Mesendoderm (in vitro differentiated cells): ENCODE measurements at regions not wholly inside any gene's neighbourhood (a gene's known extent, or its start where the extent isn't known, plus 50 kb on each side); places are given as distances from the start of the nearest gene placed in this dataset.

ENCODE experiments used
- DNase-seq: peaks from one replicate; pipeline ENCODE4 v3.0.0; 2013
- H2AK5ac ChIP-seq: 2 replicates; pipeline ENCODE4 v1.6.1; 2013; ENCODE audit warnings: low read length, inconsistent platforms
- H2BK120ac ChIP-seq: 2 replicates; pipeline ENCODE4 v1.6.1; 2013; ENCODE audit warnings: low read depth, mild to moderate bottlenecking, low read length, moderate library complexity, mixed read lengths
- H2BK15ac ChIP-seq: replicated peaks from 2 replicates; pipeline ENCODE4 v1.6.1; 2013; ENCODE audit warnings: low read depth, mild to moderate bottlenecking, moderate library complexity
- H2BK5ac ChIP-seq: 2 replicates; pipeline ENCODE4 v1.6.1; 2013; ENCODE audit warnings: low read length, inconsistent platforms
- H3K18ac ChIP-seq: 2 replicates; pipeline ENCODE4 v1.6.1; 2013; ENCODE audit warnings: mild to moderate bottlenecking, low read length, mixed read lengths
- H3K23ac ChIP-seq: one replicate; pipeline ENCODE4 v1.6.1; 2013; ENCODE audit warnings: low read length
- H3K27ac ChIP-seq: 2 replicates; pipeline ENCODE4 v1.5.1; 2013; ENCODE audit warnings: low read depth, mild to moderate bottlenecking, inconsistent platforms, low read length, moderate library complexity
- H3K27me3 ChIP-seq: 2 replicates; pipeline ENCODE4 v1.6.1; 2013; ENCODE audit warnings: low read length, control low read depth, mild to moderate bottlenecking, inconsistent platforms; ENCODE audit not compliant: insufficient read depth, poor library complexity
- H3K36me3 ChIP-seq: 2 replicates; pipeline ENCODE4 v1.6.1; 2013; ENCODE audit warnings: low read length, inconsistent platforms; ENCODE audit not compliant: control insufficient read depth, insufficient read depth
- H3K4ac ChIP-seq: one replicate; pipeline ENCODE4 v1.6.1; 2013; ENCODE audit warnings: low read depth, mild to moderate bottlenecking, low read length, moderate library complexity
- H3K4me1 ChIP-seq: 2 replicates; pipeline ENCODE4 v1.6.1; 2013; ENCODE audit warnings: low read depth, low read length, inconsistent platforms; ENCODE audit not compliant: control insufficient read depth
- H3K4me2 ChIP-seq: 2 replicates; pipeline ENCODE4 v1.6.1; 2013; ENCODE audit warnings: low read length
- H3K4me3 ChIP-seq: 2 replicates; pipeline ENCODE4 v1.5.1; 2013; ENCODE audit warnings: mild to moderate bottlenecking, low read length
- H3K56ac ChIP-seq: one replicate; pipeline ENCODE4 v1.6.1; 2013; ENCODE audit warnings: low read length
- H3K79me1 ChIP-seq: 2 replicates; pipeline ENCODE4 v1.6.1; 2013; ENCODE audit warnings: low read length, inconsistent platforms
- H3K79me2 ChIP-seq: 2 replicates; pipeline ENCODE4 v1.6.1; 2013; ENCODE audit warnings: mild to moderate bottlenecking, low read length; ENCODE audit not compliant: control insufficient read depth, insufficient read depth
- H3K9ac ChIP-seq: 2 replicates; pipeline ENCODE4 v1.6.1; 2013; ENCODE audit warnings: low read length, inconsistent platforms
- H4K5ac ChIP-seq: one replicate; pipeline ENCODE4 v1.6.1; 2013; ENCODE audit warnings: low read length
- H4K8ac ChIP-seq: one replicate; pipeline ENCODE4 v1.6.1; 2013; ENCODE audit warnings: low read depth, mild to moderate bottlenecking, control low read depth, low read length, moderate library complexity
- WGBS: extraction: QIAGEN DNeasy Blood & Tissue Kit; methylation state at CpG from one replicate; pipeline ENCODE4 v1.1.7; 2013; ENCODE audit warnings: low lambda C conversion rate, missing lambda C conversion rate; ENCODE audit not compliant: insufficient coverage; ENCODE audit errors: extremely low coverage; 5-methylcytosine and 5-hydroxymethylcytosine counted together

- Histone ChIP-seq H2BK15ac (no peak overlapping the region), H3K79me1 (no peaks in the 10 kb centered on the region), H3K27ac (no peak overlapping the region), H3K36me3 (no peaks in the 10 kb centered on the region), H2BK120ac (no peak overlapping the region), H3K9ac (no peak overlapping the region), H3K4me2 (no peak overlapping the region), H3K27me3 (no peaks in the 10 kb centered on the region), H3K4me1 (no peaks in the 10 kb centered on the region), H3K4me3 (no peak overlapping the region), H2AK5ac (no peak overlapping the region), H4K8ac (no peak overlapping the region), H3K23ac (no peak overlapping the region), H2BK5ac (no peak overlapping the region), H4K5ac (no peak overlapping the region), H3K79me2 (no peaks in the 10 kb centered on the region), H3K4ac (no peak overlapping the region), H3K18ac (no peak overlapping the region), H3K56ac (no peak overlapping the region)
- no CpG with 5 or more reads among the region's 2 CpGs for WGBS
- no peak for DNase-seq
Measured at GRCh38 chr1:60431593-60431992, 358.0 kb upstream of the C1orf87 start.

- H3K36me3 ChIP-seq = no peaks in the 10 kb centered on the region
- no peak overlapping the region for H2AK5ac ChIP-seq
- no CpG with 5 or more reads among the region's 2 CpGs for WGBS
- H3K4me1 ChIP-seq = no peaks in the 10 kb centered on the region
- no peaks in the 10 kb centered on the region for H3K79me1 ChIP-seq
- no peaks in the 10 kb centered on the region for H3K27me3 ChIP-seq
- no peak overlapping the region for H4K5ac ChIP-seq
- no peaks in the 10 kb centered on the region for H3K79me2 ChIP-seq
- no peak overlapping the region for H3K23ac ChIP-seq
- H3K4ac ChIP-seq = no peak overlapping the region
- DNase-seq = no peak
- no peak overlapping the region for H4K8ac ChIP-seq
- H3K4me2 ChIP-seq = no peak overlapping the region
- no peak overlapping the region for H3K18ac ChIP-seq
- H3K56ac ChIP-seq = no peak overlapping the region
- H3K27ac ChIP-seq = no peak overlapping the region
- H2BK120ac ChIP-seq = no peak overlapping the region
- H3K9ac ChIP-seq = no peak overlapping the region
- no peak overlapping the region for H2BK5ac ChIP-seq
- no peak overlapping the region for H2BK15ac ChIP-seq
- H3K4me3 ChIP-seq = no peak overlapping the region
Measured at GRCh38 chr1:60430375-60430774, 356.8 kb upstream of the C1orf87 start.

GRCh38 chr1:60428127-60428526 lies 354.6 kb upstream of the C1orf87 start:
- Histone ChIP-seq H4K5ac (no peak overlapping the region), H3K56ac (no peak overlapping the region)

GRCh38 chr1:60427701-60428100 lies 354.1 kb upstream of the C1orf87 start:
- no peak overlapping the region for H2BK5ac ChIP-seq
- H3K56ac ChIP-seq = no peak overlapping the region
- no peaks in the 10 kb centered on the region for H3K27me3 ChIP-seq
- no peak overlapping the region for H3K9ac ChIP-seq
- no peak overlapping the region for H3K18ac ChIP-seq
- H3K4ac ChIP-seq = no peak overlapping the region
- no peak overlapping the region for H3K23ac ChIP-seq
- no CpG with 5 or more reads among the region's 2 CpGs for WGBS
- H3K4me2 ChIP-seq = no peak overlapping the region
- no peak overlapping the region for H2BK120ac ChIP-seq
- H4K8ac ChIP-seq = no peak overlapping the region
- DNase-seq = no peak
- H3K4me3 ChIP-seq = no peak overlapping the region
- no peaks in the 10 kb centered on the region for H3K4me1 ChIP-seq
- H2AK5ac ChIP-seq = no peak overlapping the region
- no peaks in the 10 kb centered on the region for H3K36me3 ChIP-seq
- no peaks in the 10 kb centered on the region for H3K79me1 ChIP-seq
- H4K5ac ChIP-seq = no peak overlapping the region
- no peaks in the 10 kb centered on the region for H3K79me2 ChIP-seq
- no peak overlapping the region for H3K27ac ChIP-seq
- no peak overlapping the region for H2BK15ac ChIP-seq

More at GRCh38 chr1:60428127-60428526, 354.6 kb upstream of the C1orf87 start:
- no peaks in the 10 kb centered on the region for H3K79me2 ChIP-seq
- no peak overlapping the region for H3K4me3 ChIP-seq
- H3K9ac ChIP-seq = no peak overlapping the region
- no peak overlapping the region for H3K23ac ChIP-seq
- H2BK15ac ChIP-seq = no peak overlapping the region
- no peak for DNase-seq
- H3K36me3 ChIP-seq = no peaks in the 10 kb centered on the region
- H3K4me2 ChIP-seq = no peak overlapping the region
- H2BK5ac ChIP-seq = no peak overlapping the region
- H3K18ac ChIP-seq = no peak overlapping the region
- H3K27ac ChIP-seq = no peak overlapping the region
- no peaks in the 10 kb centered on the region for H3K79me1 ChIP-seq
- H3K27me3 ChIP-seq = no peaks in the 10 kb centered on the region
- H2BK120ac ChIP-seq = no peak overlapping the region
- H3K4ac ChIP-seq = no peak overlapping the region
- WGBS = no CpG with 5 or more reads among the region's 4 CpGs
- no peak overlapping the region for H4K8ac ChIP-seq
- no peak overlapping the region for H2AK5ac ChIP-seq
- no peaks in the 10 kb centered on the region for H3K4me1 ChIP-seq

- Histone ChIP-seq H3K4me1 (no peaks in the 10 kb centered on the region), H2AK5ac (no peak overlapping the region), H3K9ac (no peak overlapping the region), H3K23ac (no peak overlapping the region), H4K5ac (no peak overlapping the region), H3K4ac (no peak overlapping the region), H2BK5ac (no peak overlapping the region), H3K27ac (no peak overlapping the region), H3K36me3 (no peaks in the 10 kb centered on the region), H3K27me3 (no peaks in the 10 kb centered on the region), H4K8ac (no peak overlapping the region), H2BK120ac (no peak overlapping the region), H3K79me2 (no peaks in the 10 kb centered on the region), H3K18ac (no peak overlapping the region), H2BK15ac (no peak overlapping the region), H3K79me1 (no peaks in the 10 kb centered on the region), H3K56ac (no peak overlapping the region), H3K4me3 (no peak overlapping the region), H3K4me2 (no peak overlapping the region)
- peak; percentile 10 for DNase-seq
- no CpG with 5 or more reads among the region's 4 CpGs for WGBS
Measured at GRCh38 chr1:60427194-60427593, 353.6 kb upstream of the C1orf87 start.

GRCh38 chr1:60425528-60425927 lies 352.0 kb upstream of the C1orf87 start:
- Histone ChIP-seq H3K18ac (no peak overlapping the region), H3K79me2 (no peaks in the 10 kb centered on the region), H3K4ac (no peak overlapping the region), H3K36me3 (no peaks in the 10 kb centered on the region), H3K56ac (no peak overlapping the region), H3K4me2 (no peak overlapping the region), H2BK5ac (no peak overlapping the region), H3K23ac (no peak overlapping the region), H3K4me1 (no peaks in the 10 kb centered on the region), H4K5ac (no peak overlapping the region), H4K8ac (no peak overlapping the region), H3K79me1 (no peaks in the 10 kb centered on the region), H2AK5ac (no peak overlapping the region), H3K27me3 (no peaks in the 10 kb centered on the region), H3K4me3 (no peak overlapping the region), H3K27ac (no peak overlapping the region), H2BK120ac (no peak overlapping the region), H2BK15ac (no peak overlapping the region), H3K9ac (no peak overlapping the region)
- peak; percentile 65 for DNase-seq
- WGBS = no CpG with 5 or more reads among the region's 1 CpG
